Neutrophil (primary cell): ENCODE measurements at regions not wholly inside any gene's neighbourhood (a gene's known extent, or its start where the extent isn't known, plus 50 kb on each side); places are given as distances from the start of the nearest gene placed in this dataset.

Experiments
- H3K27ac ChIP-seq: fragments of 200-600 bp; sonication (generic); 2 replicates; pipeline ENCODE4 v1.5.1; 2016; ENCODE audit warnings: mild to moderate bottlenecking, moderate library complexity
- H3K27me3 ChIP-seq: fragments of 200-600 bp; sonication (generic); 2 replicates; pipeline ENCODE4 v1.6.0; 2016; ENCODE audit warnings: mild to moderate bottlenecking
- H3K36me3 ChIP-seq: fragments of 200-600 bp; sonication (generic); 2 replicates; pipeline ENCODE4 v1.5.1; 2017
- H3K4me1 ChIP-seq, 2 experiments: fragments of 200-600 bp in 1 of 2; sonication (generic) in 1 of 2; 1 replicate in 1 of 2; 2 replicates in 1 of 2; pipeline versions ENCODE4 v1.5.1 to v1.6.1; 2013 to 2016; ENCODE audit warnings: low read depth in 1 of 2, low read length in 1 of 2, mild to moderate bottlenecking in 1 of 2, moderate library complexity in 1 of 2; ENCODE audit not compliant: control insufficient read depth in 1 of 2, insufficient read depth in 1 of 2
- H3K4me3 ChIP-seq, 2 experiments: fragments of 200-600 bp in 1 of 2; sonication (generic) in 1 of 2; 1 replicate in 1 of 2; 2 replicates in 1 of 2; pipeline ENCODE4 v1.5.1; 2013 to 2016; ENCODE audit warnings: low read depth in 1 of 2, low read length in 1 of 2, mild to moderate bottlenecking in 1 of 2, moderate library complexity in 1 of 2
- H3K9me3 ChIP-seq: fragments of 200-600 bp; sonication (generic); 2 replicates; pipeline ENCODE4 v1.5.1; 2016
- CTCF ChIP-seq: fragments of 200-600 bp; sonication (generic); IDR thresholded peaks from 2 replicates; pipeline ENCODE4 v1.5.1; 2016; ENCODE audit warnings: antibody characterized with exemption

GRCh38 chr15:39403640-39404117 is 177.2 kb upstream of the THBS1 start:
- no peaks in the 10 kb centered on the region for H3K9me3 ChIP-seq
- peaks cover 0 to 6% of the 10 kb centered on the region in 2 experiments for H3K4me1 ChIP-seq
- peaks cover 72% of the 10 kb centered on the region for H3K27me3 ChIP-seq
- TF ChIP-seq CTCF: no peak
- no peak overlapping the region for H3K27ac ChIP-seq
- no peaks in the 10 kb centered on the region for H3K36me3 ChIP-seq
- H3K4me3 ChIP-seq: no peak overlapping the region

GRCh38 chr15:39404767-39405181 is 176.1 kb upstream of the THBS1 start:
- H3K4me3 ChIP-seq: no peak overlapping the region

GRCh38 chr15:39406485-39406884 is 174.4 kb upstream of the THBS1 start:
- TF ChIP-seq CTCF: no peak
- H3K27me3 ChIP-seq: peaks cover 76% of the 10 kb centered on the region
- H3K27ac ChIP-seq: no peak overlapping the region
- H3K4me1 ChIP-seq: peaks cover 7 to 15% of the 10 kb centered on the region in 2 experiments
- no peaks in the 10 kb centered on the region for H3K9me3 ChIP-seq
- H3K4me3 ChIP-seq: no peak overlapping the region
- H3K36me3 ChIP-seq: no peaks in the 10 kb centered on the region

More at GRCh38 chr15:39404767-39405181, 176.1 kb upstream of the THBS1 start:
- Histone ChIP-seq H3K36me3 (no peaks in the 10 kb centered on the region), H3K27ac (no peak overlapping the region), H3K4me1 (peaks cover 0 to 6% of the 10 kb centered on the region in 2 experiments), H3K27me3 (peaks cover 74% of the 10 kb centered on the region), H3K9me3 (no peaks in the 10 kb centered on the region)
- no peak for TF ChIP-seq CTCF

- no peaks in the 10 kb centered on the region for H3K36me3 ChIP-seq
- no peak for TF ChIP-seq CTCF
- no peaks in the 10 kb centered on the region for H3K9me3 ChIP-seq
- no peak overlapping the region for H3K27ac ChIP-seq
- H3K4me1 ChIP-seq: peaks cover 13 to 21% of the 10 kb centered on the region in 2 experiments
- H3K4me3 ChIP-seq: no peak overlapping the region
- H3K27me3 ChIP-seq: peaks cover 71% of the 10 kb centered on the region
Observed at GRCh38 chr15:39407116-39407515, 173.8 kb upstream of the THBS1 start.

- TF ChIP-seq CTCF: no peak
- H3K9me3 ChIP-seq: no peaks in the 10 kb centered on the region
- H3K4me1 ChIP-seq: peaks cover 27 to 50% of the 10 kb centered on the region in 2 experiments
- H3K36me3 ChIP-seq: no peaks in the 10 kb centered on the region
- no peak overlapping the region for H3K27ac ChIP-seq
- no peak overlapping the region for H3K4me3 ChIP-seq
- H3K27me3 ChIP-seq: peaks cover 42% of the 10 kb centered on the region
Observed at GRCh38 chr15:39409876-39410530, 170.9 kb upstream of the THBS1 start.
